HTR-8/SVneo (cell line): ENCODE measurements at regions not wholly inside any gene's neighbourhood (a gene's known extent, or its start where the extent isn't known, plus 50 kb on each side); places are given as distances from the start of the nearest gene placed in this dataset.

ENCODE experiments used
- DNase-seq: peaks from one replicate; pipeline ENCODE4 v3.0.0; 2011; ENCODE audit warnings: low spot score, mixed read lengths; ENCODE audit not compliant: insufficient read length
- FAIRE-seq: peaks from 2 replicates; lab custom pipeline; 2011; peaks lifted over from hg19 to GRCh38; lab: Jason Lieb, UNC

- FAIRE-seq (no peak), DNase-seq (peak; percentile 19)
Measured at GRCh38 chr4:16289897-16290554, 63.8 kb upstream of the TAPT1 start.

- DNase-seq (no peak), FAIRE-seq (no peak)
Measured at GRCh38 chr4:16284050-16284449, 57.8 kb upstream of the TAPT1 start.

- no peak for FAIRE-seq
Measured at GRCh38 chr4:16278178-16278577, 51.9 kb upstream of the TAPT1 start.

More at GRCh38 chr4:16278178-16278577, 51.9 kb upstream of the TAPT1 start:
- DNase-seq, result no peak
